ENCODE measurements at regions not wholly inside any gene's neighbourhood (a gene's known extent, or its start where the extent isn't known, plus 50 kb on each side); places are given as distances from the start of the nearest gene placed in this dataset.
A peak's percentile ranks its signal among the peaks of the same experiment; 100 is the strongest.

DNA sequence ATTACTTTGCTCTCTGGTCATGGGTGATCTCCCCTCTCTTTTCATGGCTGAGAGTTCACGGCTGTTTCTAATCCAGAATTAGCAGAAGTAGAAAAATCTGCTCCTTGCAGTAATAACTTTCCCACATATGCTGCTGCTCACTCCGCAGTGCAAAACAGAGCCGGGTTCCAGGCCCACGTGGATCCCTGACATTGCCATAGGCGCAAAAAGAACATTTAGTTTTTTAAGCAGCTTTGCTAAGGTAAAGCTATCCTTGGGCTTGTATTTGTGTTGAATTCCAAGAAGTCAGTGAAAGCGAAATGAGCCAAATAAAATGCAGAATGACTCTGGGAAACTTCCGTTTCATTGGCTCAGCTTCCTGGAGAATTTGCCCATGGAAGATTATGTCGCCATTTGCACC lies 633.7 kb upstream of the SUCLG2 start:
- Histone ChIP-seq H2AFZ (ENCODE audit: low read length) (0 out of 2 replicates have a peak overlapping the region, but pooled peaks have one; percentile 43), H4K5ac (ENCODE audit: insufficient read length, low read depth, low read length) (no peak overlapping the region), H3K14ac (ENCODE audit: insufficient read length) (no peak overlapping the region), H3K27me3 (replicated peaks in 1 of 4; ENCODE audit: control insufficient read depth in 3 of 4, extremely low read depth in 1 of 4, insufficient read depth in 3 of 4, low read length in 3 of 4) (no peaks in the 10 kb centered on the region), H2BK15ac (ENCODE audit: low read length) (no peak overlapping the region), H3K9ac (replicated peaks in 1 of 4; ENCODE audit: extremely low read depth in 1 of 4, low read depth in 3 of 4, low read length in 3 of 4) (no peak overlapping the region), H4K20me1 (replicated peaks in 1 of 2; ENCODE audit: control insufficient read depth in 1 of 2, insufficient read depth in 2 of 2, low read length in 2 of 2) (no peaks in the 10 kb centered on the region), H2BK5ac (ENCODE audit: low read depth, low read length) (no peak overlapping the region), H3K4me3 (ENCODE audit: extremely low read depth in 1 of 4, insufficient read depth in 2 of 4, low read depth in 3 of 4, low read length in 4 of 4) (no peak overlapping the region), H2BK12ac (ENCODE audit: low read depth, low read length) (no peak overlapping the region), H3K36me3 (ENCODE audit: control insufficient read depth in 2 of 4, insufficient read depth in 4 of 4, low read length in 3 of 4) (no peaks in the 10 kb centered on the region), H3K56ac (replicated peaks; ENCODE audit: insufficient read length, low read depth, low read length) (no peak overlapping the region), H4K8ac (ENCODE audit: extremely low read depth, insufficient read depth, low read length) (no peak overlapping the region), H4K91ac (replicated peaks; ENCODE audit: insufficient read length, low read length) (no peak overlapping the region), H3K4ac (replicated peaks; ENCODE audit: insufficient read length, low read depth, low read length) (no peak overlapping the region), H2AK5ac (ENCODE audit: low read depth, low read length) (no peak overlapping the region), H3K9me3 (ENCODE audit: insufficient read depth in 2 of 2, low read depth in 1 of 2, low read length in 1 of 2) (no peaks in the 10 kb centered on the region), H2BK120ac (replicated peaks; ENCODE audit: low read depth, low read length) (no peak overlapping the region), H2BK20ac (ENCODE audit: low read length) (no peak overlapping the region), H3K18ac (ENCODE audit: extremely low read depth, low read length) (no peak overlapping the region), H3K27ac (ENCODE audit: low read depth, low read length) (no peak overlapping the region), H3K4me2 (ENCODE audit: insufficient read depth in 1 of 2, low read depth in 2 of 2, low read length in 2 of 2) (no peak overlapping the region), H3K4me1 (replicated peaks in 1 of 4; ENCODE audit: control insufficient read depth in 3 of 4, insufficient read depth in 4 of 4, low read length in 3 of 4) (no peaks in the 10 kb centered on the region), H3K79me1 (ENCODE audit: low read depth, low read length) (no peaks in the 10 kb centered on the region), H3K23ac (ENCODE audit: insufficient read length) (no peak overlapping the region), H3K79me2 (ENCODE audit: control insufficient read depth in 1 of 2, insufficient read depth in 2 of 2, low read length in 2 of 2) (no peaks in the 10 kb centered on the region), H3K23me2 (ENCODE audit: low read depth, low read length) (no peaks in the 10 kb centered on the region)
- ChIA-PET CTCF (ENCODE audit: partially characterized antibody) (interaction anchor here (1.1 kb wide), 1 partner anchor 31 kb away, joined by 3 read pairs; no protein-coding TSS in a partner anchor), POLR2A (ENCODE audit: partially characterized antibody) (no interaction called here)
- FAIRE-seq (no peak), DNase-seq (ENCODE audit: low read depth in 1 of 2, low spot score in 2 of 2) (no peak)
- 92% methylated on average over 8 of the region's 8 CpGs; no CpG with 5 or more reads in 1 of the 2 experiments for WGBS, 2 experiments (ENCODE audit: extremely low coverage in 1 of 2, insufficient coverage in 1 of 2, insufficient read length in 1 of 2, insufficient replicate concordance in 2 of 2, low coverage in 1 of 2, low lambda C conversion rate in 2 of 2, missing lambda C conversion rate in 1 of 2)
- TF ChIP-seq, protein P1, sequence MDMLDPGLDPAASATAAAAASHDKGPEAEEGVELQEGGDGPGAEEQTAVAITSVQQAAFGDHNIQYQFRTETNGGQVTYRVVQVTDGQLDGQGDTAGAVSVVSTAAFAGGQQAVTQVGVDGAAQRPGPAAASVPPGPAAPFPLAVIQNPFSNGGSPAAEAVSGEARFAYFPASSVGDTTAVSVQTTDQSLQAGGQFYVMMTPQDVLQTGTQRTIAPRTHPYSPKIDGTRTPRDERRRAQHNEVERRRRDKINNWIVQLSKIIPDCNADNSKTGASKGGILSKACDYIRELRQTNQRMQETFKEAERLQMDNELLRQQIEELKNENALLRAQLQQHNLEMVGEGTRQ (IDR thresholded peaks at IDR 0.05; ENCODE audit: low read length) = no peak
